ENCODE measurements at regions not wholly inside any gene's neighbourhood (a gene's known extent, or its start where the extent isn't known, plus 50 kb on each side); places are given as distances from the start of the nearest gene placed in this dataset.

DNA sequence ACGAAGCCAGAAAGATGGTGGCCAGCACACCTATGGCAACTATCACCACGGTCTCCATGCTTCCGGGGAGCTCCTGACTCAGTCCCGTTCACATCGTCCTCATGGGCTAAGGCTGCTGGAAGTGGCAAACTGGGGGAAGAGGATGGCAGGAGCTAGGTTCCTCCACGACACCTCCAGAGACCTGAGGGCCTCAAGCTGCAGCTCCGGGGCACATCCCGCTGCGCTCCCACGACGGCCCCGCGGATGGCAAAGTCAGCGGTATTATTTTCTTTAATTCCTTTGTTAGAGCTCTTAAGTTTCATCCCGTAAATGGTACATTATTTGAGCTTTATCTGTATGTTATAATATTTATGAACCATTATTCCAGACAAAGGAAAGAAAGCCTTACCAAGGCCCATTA is 190.5 kb downstream of the DACT1 start:
- 96% methylated on average over 15 of the region's 15 CpGs for WGBS
- Histone ChIP-seq H3K9ac (ENCODE audit: low read depth, low read length) (no peak overlapping the region), H3K27me3 (ENCODE audit: insufficient read depth, low read length) (no peaks in the 10 kb centered on the region), H3K4me3 (ENCODE audit: low read length) (no peak overlapping the region), H3K27ac (ENCODE audit: low read depth, low read length) (no peak overlapping the region), H3K36me3 (ENCODE audit: insufficient read depth, low read length) (no peaks in the 10 kb centered on the region), H3K4me1 (ENCODE audit: insufficient read depth, low read length) (no peaks in the 10 kb centered on the region), H3K9me3 (ENCODE audit: insufficient read depth, low read depth, low read length) (peaks cover 9% of the 10 kb centered on the region)

DNA sequence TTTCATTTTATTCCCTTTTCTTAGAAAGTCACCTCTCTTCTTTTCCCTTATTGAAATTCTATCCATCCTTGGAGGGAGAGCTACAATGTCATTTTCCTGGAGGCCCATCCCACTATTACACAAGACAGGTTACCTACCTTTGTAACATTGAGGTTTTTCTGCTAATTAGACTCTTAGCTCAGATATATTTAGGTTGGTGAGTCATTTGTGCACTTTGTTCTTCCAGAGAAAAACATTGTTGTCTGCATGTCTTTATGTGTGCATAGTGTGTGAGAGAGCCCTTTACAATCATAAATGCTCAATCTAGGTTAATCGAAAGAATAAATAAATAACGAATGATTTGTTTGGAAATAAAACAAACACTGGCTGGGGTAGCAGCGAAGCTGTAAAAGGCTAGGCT is 191.8 kb downstream of the DACT1 start:
- Histone ChIP-seq H3K36me3 (ENCODE audit: insufficient read depth, low read length) (no peaks in the 10 kb centered on the region), H3K9ac (ENCODE audit: low read depth, low read length) (no peak overlapping the region), H3K27ac (ENCODE audit: low read depth, low read length) (no peak overlapping the region), H3K4me1 (ENCODE audit: insufficient read depth, low read length) (no peaks in the 10 kb centered on the region), H3K4me3 (ENCODE audit: low read length) (no peak overlapping the region), H3K27me3 (ENCODE audit: insufficient read depth, low read length) (no peaks in the 10 kb centered on the region), H3K9me3 (ENCODE audit: insufficient read depth, low read depth, low read length) (peaks cover 14% of the 10 kb centered on the region)
- WGBS: 96% methylated on average over 3 of the region's 3 CpGs

DNA sequence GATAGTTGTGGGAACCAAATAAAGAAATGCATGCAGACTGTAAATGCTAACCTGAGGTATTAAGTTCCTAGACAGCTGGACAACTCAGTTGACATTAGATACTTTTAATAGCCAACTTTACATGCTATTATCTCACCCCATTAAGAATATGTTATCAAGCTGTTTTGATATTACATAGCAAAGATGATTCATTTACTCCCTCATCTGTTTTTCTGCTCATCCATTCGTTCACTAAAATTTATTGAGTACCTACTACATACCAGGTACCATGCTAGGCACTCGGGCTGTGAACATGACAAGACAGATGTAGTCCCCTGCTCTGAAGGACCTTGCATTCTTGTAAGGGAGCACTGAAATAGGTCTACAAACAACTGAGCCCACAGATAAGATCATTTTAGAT is 192.4 kb downstream of the DACT1 start:
- H3K36me3 ChIP-seq (ENCODE audit: insufficient read depth, low read length): no peaks in the 10 kb centered on the region
- H3K27me3 ChIP-seq (ENCODE audit: insufficient read depth, low read length): no peaks in the 10 kb centered on the region
- no peak overlapping the region for H3K9ac ChIP-seq (ENCODE audit: low read depth, low read length)
- peaks cover 14% of the 10 kb centered on the region for H3K9me3 ChIP-seq (ENCODE audit: insufficient read depth, low read depth, low read length)
- H3K4me3 ChIP-seq (ENCODE audit: low read length): no peak overlapping the region
- no peaks in the 10 kb centered on the region for H3K4me1 ChIP-seq (ENCODE audit: insufficient read depth, low read length)
- H3K27ac ChIP-seq (ENCODE audit: low read depth, low read length): no peak overlapping the region
- 90% methylated on average over 2 of the region's 2 CpGs for WGBS

DNA sequence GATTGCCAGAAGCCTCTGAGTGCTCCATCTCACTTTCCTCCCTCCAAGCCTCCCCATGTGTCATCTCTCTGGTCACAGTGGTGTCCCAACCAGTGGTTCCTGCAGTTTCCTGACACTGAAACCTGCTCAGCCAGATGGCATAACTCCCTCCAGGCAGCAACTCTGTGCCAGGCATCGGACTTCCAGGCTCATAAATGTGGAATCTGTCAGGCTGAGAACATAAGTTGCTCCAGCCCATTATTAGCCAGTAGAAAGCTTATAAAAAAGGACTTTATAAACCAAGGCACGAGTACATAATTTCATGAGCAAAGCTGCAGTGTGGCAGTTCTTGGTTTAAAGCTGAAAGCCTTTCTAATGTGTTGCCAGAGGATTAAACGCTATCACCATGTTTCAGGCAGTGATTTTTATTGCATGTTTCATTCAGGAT is 194.3 kb downstream of the DACT1 start:
- Histone ChIP-seq H3K9ac (ENCODE audit: low read depth, low read length) (no peak overlapping the region), H3K9me3 (ENCODE audit: insufficient read depth, low read depth, low read length) (peaks cover 9% of the 10 kb centered on the region), H3K4me1 (ENCODE audit: insufficient read depth, low read length) (no peaks in the 10 kb centered on the region), H3K27me3 (ENCODE audit: insufficient read depth, low read length) (no peaks in the 10 kb centered on the region), H3K36me3 (ENCODE audit: insufficient read depth, low read length) (no peaks in the 10 kb centered on the region), H3K4me3 (ENCODE audit: low read length) (no peak overlapping the region), H3K27ac (ENCODE audit: low read depth, low read length) (no peak overlapping the region)
- 94% methylated on average over 3 of the region's 3 CpGs for WGBS

DNA sequence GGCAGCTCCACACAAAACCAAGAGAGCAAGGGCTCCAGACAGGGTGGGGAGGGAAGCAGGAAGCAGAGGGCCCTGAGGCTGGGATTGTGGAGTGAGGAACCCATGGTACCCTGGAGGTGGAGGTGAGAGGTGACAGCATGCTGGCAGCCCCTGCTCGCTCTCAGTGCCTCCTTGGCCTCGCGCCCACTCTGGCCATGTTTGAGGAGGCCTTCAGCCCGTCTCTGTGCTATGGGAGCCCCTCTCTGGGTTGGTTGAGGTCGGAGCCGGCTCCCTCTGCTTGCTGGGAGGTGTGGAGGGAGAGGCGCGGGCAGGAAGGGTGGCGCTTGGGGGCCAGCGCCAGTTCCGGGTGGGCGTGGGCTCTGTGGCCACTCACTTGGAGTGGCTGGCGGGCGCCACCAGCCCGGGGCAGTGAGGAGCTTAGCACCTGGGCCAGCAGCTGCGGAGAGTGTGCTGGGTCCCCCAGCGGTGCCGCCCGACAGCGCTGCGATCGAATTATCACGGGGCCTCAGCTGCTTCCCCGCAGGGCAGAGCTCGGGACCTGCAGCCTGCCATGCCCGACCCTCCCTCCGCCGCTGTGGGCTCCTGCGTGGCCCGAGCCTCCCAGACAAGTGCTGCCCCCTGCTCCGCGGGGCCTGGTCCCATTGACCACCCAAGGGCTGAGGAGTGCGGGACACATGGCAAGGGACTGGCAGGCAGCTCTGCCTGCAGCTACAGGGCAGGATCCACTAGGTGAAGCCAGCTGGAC is 196.0 kb downstream of the DACT1 start:
- Histone ChIP-seq H3K9me3 (ENCODE audit: insufficient read depth, low read depth, low read length) (peaks cover 7% of the 10 kb centered on the region; the same call in 1 of the 2 replicates), H3K27me3 (ENCODE audit: insufficient read depth, low read length) (no peaks in the 10 kb centered on the region), H3K9ac (ENCODE audit: low read depth, low read length) (no peak overlapping the region), H3K4me3 (ENCODE audit: low read length) (no peak overlapping the region), H3K4me1 (ENCODE audit: insufficient read depth, low read length) (no peaks in the 10 kb centered on the region), H3K36me3 (ENCODE audit: insufficient read depth, low read length) (no peaks in the 10 kb centered on the region), H3K27ac (ENCODE audit: low read depth, low read length) (no peak overlapping the region)
- WGBS: 94% methylated on average over 33 of the region's 33 CpGs

DNA sequence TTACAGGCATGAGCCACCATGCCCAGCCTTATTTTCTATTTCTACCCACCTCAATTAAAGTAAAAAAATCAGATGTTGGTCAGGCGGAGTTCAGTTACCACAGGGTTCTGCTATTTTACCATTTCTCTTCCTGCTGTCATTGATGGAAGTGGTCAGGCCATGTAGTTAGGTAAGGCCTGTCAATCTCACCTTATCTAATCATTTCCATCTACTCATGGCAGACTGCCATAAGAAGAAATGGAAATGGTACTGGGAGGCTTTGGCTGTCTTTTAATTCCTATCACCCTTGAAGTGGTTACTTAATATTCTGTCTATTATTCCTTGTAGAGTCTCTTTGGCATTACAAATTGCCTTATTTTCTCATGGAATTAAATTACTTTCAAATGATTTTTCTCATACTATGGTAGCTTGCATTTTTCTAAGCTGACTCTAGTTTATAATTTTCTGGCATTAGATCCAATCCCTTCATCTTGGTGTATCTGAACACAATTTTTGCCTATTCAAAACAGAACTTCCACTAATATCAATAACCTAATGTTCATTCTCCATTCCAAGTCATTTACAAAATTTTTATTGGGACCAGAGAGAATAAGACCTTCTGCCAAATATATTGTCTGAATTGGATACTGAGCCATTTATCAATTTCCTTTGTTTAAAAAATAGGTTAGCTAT is 198.7 kb downstream of the DACT1 start:
- H3K36me3 ChIP-seq (ENCODE audit: insufficient read depth, low read length): no peaks in the 10 kb centered on the region
- 88% methylated on average over 1 of the region's 1 CpG for WGBS
- peaks cover 8% of the 10 kb centered on the region for H3K4me1 ChIP-seq (ENCODE audit: insufficient read depth, low read length)

DNA sequence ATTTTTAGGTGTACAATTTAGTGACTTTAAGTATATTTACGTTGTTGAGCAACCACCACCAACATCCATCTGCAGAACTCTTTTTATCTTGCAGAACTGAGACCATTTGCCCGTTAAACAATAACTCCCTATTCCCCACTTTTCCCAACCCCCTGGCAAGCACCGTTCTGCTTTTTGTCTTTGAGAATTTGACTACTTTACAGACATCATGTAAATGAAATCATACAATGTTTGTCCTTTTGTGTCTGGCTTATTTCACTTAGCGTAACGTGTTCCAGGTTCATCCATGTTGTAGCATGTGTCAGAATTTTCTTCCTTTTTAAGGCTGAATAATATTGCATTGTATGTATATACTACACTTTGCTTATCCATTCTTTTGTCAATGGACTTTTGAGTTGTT is 201.5 kb downstream of the DACT1 start:
- Histone ChIP-seq H3K27ac (ENCODE audit: low read depth, low read length) (no peak overlapping the region), H3K27me3 (ENCODE audit: insufficient read depth, low read length) (no peaks in the 10 kb centered on the region), H3K4me1 (ENCODE audit: insufficient read depth, low read length) (peaks cover 8% of the 10 kb centered on the region), H3K36me3 (ENCODE audit: insufficient read depth, low read length) (no peaks in the 10 kb centered on the region), H3K9ac (ENCODE audit: low read depth, low read length) (no peak overlapping the region), H3K4me3 (ENCODE audit: low read length) (no peak overlapping the region), H3K9me3 (ENCODE audit: insufficient read depth, low read depth, low read length) (no peaks in the 10 kb centered on the region)
- 84% methylated on average over 5 of the region's 5 CpGs for WGBS

More for the DNA sequence above, 198.7 kb downstream of the DACT1 start:
- peaks cover 7% of the 10 kb centered on the region; the same call in 1 of the 2 replicates for H3K9me3 ChIP-seq (ENCODE audit: insufficient read depth, low read depth, low read length)
- no peaks in the 10 kb centered on the region for H3K27me3 ChIP-seq (ENCODE audit: insufficient read depth, low read length)
- no peak overlapping the region for H3K27ac ChIP-seq (ENCODE audit: low read depth, low read length)
- H3K9ac ChIP-seq (ENCODE audit: low read depth, low read length): no peak overlapping the region
- H3K4me3 ChIP-seq (ENCODE audit: low read length): no peak overlapping the region

DNA sequence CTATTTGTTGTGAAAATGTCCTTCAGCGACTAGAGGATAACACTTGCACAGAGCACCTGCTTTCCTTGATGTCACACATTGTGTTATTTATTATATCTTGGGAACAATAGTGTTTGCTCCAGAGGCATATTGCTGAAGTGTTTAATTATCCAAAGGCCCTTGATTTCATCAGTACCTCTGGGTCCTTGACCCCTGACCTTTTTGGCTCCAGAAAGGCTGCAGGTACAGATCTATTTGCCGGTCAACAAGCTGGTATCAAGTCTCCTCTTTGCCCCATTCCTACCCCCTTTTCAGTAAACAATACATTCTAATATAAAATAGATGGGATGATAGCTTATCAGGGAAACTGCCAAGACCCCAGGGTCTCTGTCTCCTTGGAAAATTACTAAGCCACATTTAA is 206.8 kb downstream of the DACT1 start:
- no peak overlapping the region for H3K4me3 ChIP-seq (ENCODE audit: low read length)
- peaks cover 20% of the 10 kb centered on the region for H3K4me1 ChIP-seq (ENCODE audit: insufficient read depth, low read length)
- H3K27ac ChIP-seq (ENCODE audit: low read depth, low read length): no peak overlapping the region
- H3K27me3 ChIP-seq (ENCODE audit: insufficient read depth, low read length): no peaks in the 10 kb centered on the region
- no peak overlapping the region for H3K9ac ChIP-seq (ENCODE audit: low read depth, low read length)
- H3K36me3 ChIP-seq (ENCODE audit: insufficient read depth, low read length): no peaks in the 10 kb centered on the region
- 98% methylated on average over 2 of the region's 2 CpGs for WGBS
- no peaks in the 10 kb centered on the region for H3K9me3 ChIP-seq (ENCODE audit: insufficient read depth, low read depth, low read length)

DNA sequence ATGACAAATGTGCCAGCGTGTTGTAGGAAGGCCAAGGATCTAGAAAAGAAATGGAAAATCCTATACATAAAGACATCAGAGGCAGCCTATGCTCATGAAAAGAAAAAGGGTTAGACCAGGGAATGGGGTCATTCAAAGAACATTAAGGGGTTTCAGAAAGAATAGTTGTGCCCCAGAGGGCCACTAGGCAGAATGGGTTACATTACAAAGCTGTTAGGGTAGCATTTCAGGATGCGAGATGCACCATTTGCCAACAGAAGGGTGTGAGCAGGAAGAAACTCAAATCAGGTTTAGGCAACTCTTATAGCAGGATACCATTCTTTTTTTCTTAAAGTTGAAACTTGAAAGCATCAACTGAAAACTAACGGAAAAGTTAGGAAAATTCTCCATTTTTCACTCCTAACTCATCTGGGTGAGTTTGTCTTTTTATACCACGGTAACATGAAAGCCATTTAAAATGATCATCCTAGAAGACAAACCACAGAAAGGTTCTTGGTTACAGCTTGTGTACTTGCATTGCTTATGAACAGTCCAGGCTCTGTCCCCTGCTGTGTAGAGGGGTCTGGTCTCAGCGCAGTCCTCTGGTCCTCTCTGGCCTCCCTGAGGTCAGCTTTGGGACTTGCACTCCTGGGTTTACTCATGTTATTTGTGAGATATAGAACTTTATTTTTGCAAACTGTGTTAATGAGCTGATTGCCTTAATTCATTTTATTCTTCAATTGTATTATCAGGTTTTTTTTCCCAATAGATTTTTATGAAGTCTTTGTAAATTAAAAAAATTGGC is 209.1 kb downstream of the DACT1 start:
- no peak overlapping the region for H3K4me3 ChIP-seq (ENCODE audit: low read length)
- no peak overlapping the region for H3K9ac ChIP-seq (ENCODE audit: low read depth, low read length)
- WGBS: 76% methylated on average over 4 of the region's 5 CpGs
- no peaks in the 10 kb centered on the region for H3K36me3 ChIP-seq (ENCODE audit: insufficient read depth, low read length)
- no peak overlapping the region for H3K27ac ChIP-seq (ENCODE audit: low read depth, low read length)
- no peaks in the 10 kb centered on the region for H3K9me3 ChIP-seq (ENCODE audit: insufficient read depth, low read depth, low read length)
- H3K27me3 ChIP-seq (ENCODE audit: insufficient read depth, low read length): no peaks in the 10 kb centered on the region
- peaks cover 12% of the 10 kb centered on the region; the same call in 1 of the 2 replicates for H3K4me1 ChIP-seq (ENCODE audit: insufficient read depth, low read length)

DNA sequence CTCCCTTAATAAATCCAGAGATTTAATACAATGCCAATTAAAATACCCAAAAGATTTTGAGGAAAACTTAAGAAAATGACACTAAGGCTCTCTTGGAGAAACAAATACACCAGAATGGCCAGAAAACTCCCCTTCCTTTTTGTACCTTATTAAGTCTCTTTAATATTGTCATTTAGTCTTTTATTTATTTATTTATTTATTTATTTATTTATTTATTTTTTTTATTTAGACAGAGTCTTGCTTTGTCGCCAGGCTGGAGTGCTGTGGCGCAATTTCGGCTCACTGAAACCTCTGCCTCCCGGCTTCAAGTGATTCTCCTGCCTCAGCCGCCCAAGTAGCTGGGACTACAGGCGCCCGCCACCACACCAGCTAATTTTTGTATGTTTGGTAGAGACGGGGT is 210.6 kb downstream of the DACT1 start:
- Histone ChIP-seq H3K4me1 (ENCODE audit: insufficient read depth, low read length) (peaks cover 12% of the 10 kb centered on the region; the same call in 1 of the 2 replicates), H3K9ac (ENCODE audit: low read depth, low read length) (no peak overlapping the region), H3K27me3 (ENCODE audit: insufficient read depth, low read length) (no peaks in the 10 kb centered on the region), H3K36me3 (ENCODE audit: insufficient read depth, low read length) (no peaks in the 10 kb centered on the region), H3K4me3 (ENCODE audit: low read length) (no peak overlapping the region), H3K9me3 (ENCODE audit: insufficient read depth, low read depth, low read length) (no peaks in the 10 kb centered on the region), H3K27ac (ENCODE audit: low read depth, low read length) (no peak overlapping the region)
- 97% methylated on average over 8 of the region's 8 CpGs for WGBS

DNA sequence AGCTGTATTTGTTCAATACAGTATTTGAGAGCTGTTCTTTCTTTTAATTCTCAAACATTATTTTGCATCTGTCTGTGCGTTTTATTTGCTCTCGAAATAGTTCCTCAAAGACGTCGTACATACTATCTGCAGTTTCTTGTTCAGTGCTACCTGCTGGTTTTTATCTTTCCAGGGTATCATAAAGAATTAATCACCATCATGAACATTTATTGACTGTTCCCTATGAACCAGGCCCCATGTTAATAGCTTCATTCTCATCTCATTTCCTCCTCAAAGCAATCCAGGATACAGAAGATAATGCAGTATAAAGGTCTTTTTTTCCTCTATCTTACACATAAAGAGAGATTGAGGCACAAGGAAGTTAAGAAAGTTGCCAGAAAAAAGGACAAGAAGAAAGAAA is 211.8 kb downstream of the DACT1 start:
- peaks cover 12% of the 10 kb centered on the region; the same call in 1 of the 2 replicates for H3K4me1 ChIP-seq (ENCODE audit: insufficient read depth, low read length)
- H3K4me3 ChIP-seq (ENCODE audit: low read length): no peak overlapping the region
- H3K36me3 ChIP-seq (ENCODE audit: insufficient read depth, low read length): no peaks in the 10 kb centered on the region
- 85% methylated on average over 4 of the region's 4 CpGs for WGBS
- no peaks in the 10 kb centered on the region for H3K27me3 ChIP-seq (ENCODE audit: insufficient read depth, low read length)
- no peak overlapping the region for H3K27ac ChIP-seq (ENCODE audit: low read depth, low read length)
- H3K9me3 ChIP-seq (ENCODE audit: insufficient read depth, low read depth, low read length): no peaks in the 10 kb centered on the region
- H3K9ac ChIP-seq (ENCODE audit: low read depth, low read length): no peak overlapping the region

Data from HUES64 (cell line).